Activated naive CD8-positive, alpha-beta T cell treated with anti-CD3 and anti-CD28 coated beads, Interleukin-2, amount 50 U/mL, for 24 hours (primary cell): ENCODE measurements at regions not wholly inside any gene's neighbourhood (a gene's known extent, or its start where the extent isn't known, plus 50 kb on each side); places are given as distances from the start of the nearest gene placed in this dataset.
"Not testable (repeated sequence)": the region's sequence is repeated elsewhere in the genome, so short reads cannot be mapped to it uniquely, and the experiment has no call there.

Source experiments
- ATAC-seq: fragments of 150-1000 bp; cut with Tn5 transposase; one replicate; pipeline ENCODE4 v1.10.0; 2021
- DNase-seq: peaks from one replicate; pipeline ENCODE4 v3.0.0; 2021
- H3K27ac Mint-ChIP-seq: one replicate; pipeline ENCODE4 v1.8.0; 2021; ENCODE audit warnings: mild to moderate bottlenecking, mixed read lengths
- H3K27me3 Mint-ChIP-seq: one replicate; pipeline ENCODE4 v1.8.0; 2021; ENCODE audit warnings: mixed read lengths
- H3K36me3 Mint-ChIP-seq: one replicate; pipeline ENCODE4 v1.8.0; 2021; ENCODE audit warnings: low read depth, mixed read lengths
- H3K4me1 Mint-ChIP-seq: one replicate; pipeline ENCODE4 v1.8.0; 2021; ENCODE audit warnings: mixed read lengths
- H3K4me3 Mint-ChIP-seq: one replicate; pipeline ENCODE4 v1.8.0; 2021; ENCODE audit warnings: mild to moderate bottlenecking, moderate library complexity, mixed read lengths
- H3K9me3 Mint-ChIP-seq: one replicate; pipeline ENCODE4 v1.8.0; 2021; ENCODE audit warnings: mixed read lengths

GRCh38 chr15:30729880-30730590 is 104.1 kb downstream of the ARHGAP11B start:
- ATAC-seq, H3K4me1 Mint-ChIP-seq, H3K4me3 Mint-ChIP-seq, DNase-seq, H3K27me3 Mint-ChIP-seq, H3K9me3 Mint-ChIP-seq, H3K27ac Mint-ChIP-seq: not testable (repeated sequence)
- peaks cover 53% of the 10 kb centered on the region for H3K36me3 Mint-ChIP-seq

GRCh38 chr15:30730633-30731032 is 104.7 kb downstream of the ARHGAP11B start:
- not testable (repeated sequence) for H3K27me3 Mint-ChIP-seq, H3K4me3 Mint-ChIP-seq, DNase-seq, H3K27ac Mint-ChIP-seq, H3K4me1 Mint-ChIP-seq, H3K9me3 Mint-ChIP-seq, ATAC-seq
- peaks cover 54% of the 10 kb centered on the region for H3K36me3 Mint-ChIP-seq

GRCh38 chr15:30732100-30732499 is 106.2 kb downstream of the ARHGAP11B start:
- peaks cover 55% of the 10 kb centered on the region for H3K36me3 Mint-ChIP-seq
- not testable (repeated sequence) for H3K4me1 Mint-ChIP-seq, ATAC-seq, H3K27ac Mint-ChIP-seq, H3K4me3 Mint-ChIP-seq, H3K27me3 Mint-ChIP-seq, H3K9me3 Mint-ChIP-seq, DNase-seq

GRCh38 chr15:30735884-30736564 is 110.1 kb downstream of the ARHGAP11B start:
- not testable (repeated sequence) for H3K4me3 Mint-ChIP-seq, H3K27me3 Mint-ChIP-seq, H3K9me3 Mint-ChIP-seq, H3K27ac Mint-ChIP-seq, H3K4me1 Mint-ChIP-seq, ATAC-seq, DNase-seq
- H3K36me3 Mint-ChIP-seq: peaks cover 39% of the 10 kb centered on the region

GRCh38 chr15:30742796-30743195 is 116.9 kb downstream of the ARHGAP11B start:
- not testable (repeated sequence) for H3K27me3 Mint-ChIP-seq, H3K4me1 Mint-ChIP-seq, H3K36me3 Mint-ChIP-seq, H3K27ac Mint-ChIP-seq, ATAC-seq, DNase-seq, H3K9me3 Mint-ChIP-seq, H3K4me3 Mint-ChIP-seq

GRCh38 chr15:30749048-30749447 is 123.1 kb downstream of the ARHGAP11B start:
- H3K4me1 Mint-ChIP-seq, H3K27me3 Mint-ChIP-seq, H3K9me3 Mint-ChIP-seq, ATAC-seq, H3K4me3 Mint-ChIP-seq, H3K27ac Mint-ChIP-seq, DNase-seq: not testable (repeated sequence)
- H3K36me3 Mint-ChIP-seq: peaks cover 10% of the 10 kb centered on the region

- H3K4me1 Mint-ChIP-seq, H3K27me3 Mint-ChIP-seq, H3K9me3 Mint-ChIP-seq, H3K27ac Mint-ChIP-seq, H3K4me3 Mint-ChIP-seq: not testable (repeated sequence)
- ATAC-seq (peak; percentile 68), DNase-seq (peak; percentile 78)
- H3K36me3 Mint-ChIP-seq: peaks cover 20% of the 10 kb centered on the region
These were observed 129.2 kb downstream of the ARHGAP11B start for GRCh38 chr15:30755036-30755687.

- not testable (repeated sequence) for ATAC-seq, H3K4me3 Mint-ChIP-seq, H3K27me3 Mint-ChIP-seq, H3K27ac Mint-ChIP-seq, H3K9me3 Mint-ChIP-seq, H3K4me1 Mint-ChIP-seq, DNase-seq
- peaks cover 19% of the 10 kb centered on the region for H3K36me3 Mint-ChIP-seq
These were observed 134.7 kb downstream of the ARHGAP11B start for GRCh38 chr15:30760633-30761032.

- H3K4me3 Mint-ChIP-seq, H3K4me1 Mint-ChIP-seq, H3K9me3 Mint-ChIP-seq, H3K27me3 Mint-ChIP-seq, H3K27ac Mint-ChIP-seq, DNase-seq, ATAC-seq: not testable (repeated sequence)
- peaks cover 15% of the 10 kb centered on the region for H3K36me3 Mint-ChIP-seq
These were observed 135.4 kb downstream of the ARHGAP11B start for GRCh38 chr15:30761365-30761764.

GRCh38 chr15:30769390-30770124 is 134.2 kb upstream of the FAN1 start:
- H3K27me3 Mint-ChIP-seq, H3K4me3 Mint-ChIP-seq, H3K27ac Mint-ChIP-seq, H3K4me1 Mint-ChIP-seq, H3K9me3 Mint-ChIP-seq, DNase-seq, ATAC-seq: not testable (repeated sequence)
- H3K36me3 Mint-ChIP-seq: peaks cover 12% of the 10 kb centered on the region

GRCh38 chr15:30770759-30771158 is 133.0 kb upstream of the FAN1 start:
- H3K4me1 Mint-ChIP-seq: no peaks in the 10 kb centered on the region
- ATAC-seq: no peak
- H3K27ac Mint-ChIP-seq: no peak overlapping the region
- no peaks in the 10 kb centered on the region for H3K9me3 Mint-ChIP-seq
- DNase-seq: no peak
- peaks cover 16% of the 10 kb centered on the region for H3K36me3 Mint-ChIP-seq
- H3K27me3 Mint-ChIP-seq: no peaks in the 10 kb centered on the region
- no peak overlapping the region for H3K4me3 Mint-ChIP-seq

- Mint-ChIP-seq H3K27me3 (no peaks in the 10 kb centered on the region), H3K36me3 (no peaks in the 10 kb centered on the region), H3K4me1 (no peaks in the 10 kb centered on the region), H3K27ac (no peak overlapping the region), H3K4me3 (no peak overlapping the region), H3K9me3 (no peaks in the 10 kb centered on the region)
- DNase-seq (no peak), ATAC-seq (no peak)
These were observed 120.7 kb upstream of the FAN1 start for GRCh38 chr15:30783019-30783418.

GRCh38 chr15:30788595-30788994 is 115.1 kb upstream of the FAN1 start:
- peaks cover 2% of the 10 kb centered on the region for H3K27me3 Mint-ChIP-seq
- H3K36me3 Mint-ChIP-seq: no peaks in the 10 kb centered on the region
- H3K27ac Mint-ChIP-seq: no peak overlapping the region
- ATAC-seq: no peak
- H3K4me3 Mint-ChIP-seq: no peak overlapping the region
- H3K9me3 Mint-ChIP-seq: no peaks in the 10 kb centered on the region
- DNase-seq: no peak
- H3K4me1 Mint-ChIP-seq: no peaks in the 10 kb centered on the region

GRCh38 chr15:30791239-30792175 is 112.2 kb upstream of the FAN1 start:
- H3K36me3 Mint-ChIP-seq: no peaks in the 10 kb centered on the region
- H3K4me3 Mint-ChIP-seq: no peak overlapping the region
- no peak overlapping the region for H3K27ac Mint-ChIP-seq
- peaks cover 2% of the 10 kb centered on the region for H3K27me3 Mint-ChIP-seq
- no peak for DNase-seq
- H3K4me1 Mint-ChIP-seq: no peaks in the 10 kb centered on the region
- H3K9me3 Mint-ChIP-seq: no peaks in the 10 kb centered on the region
- no peak for ATAC-seq
